GM23338 (cell line): ENCODE measurements at regions not wholly inside any gene's neighbourhood (a gene's known extent, or its start where the extent isn't known, plus 50 kb on each side); places are given as distances from the start of the nearest gene placed in this dataset.

Experiments
- ATAC-seq: fragments of 200-7000 bp; cut with Tn5 transposase; 3 replicates; pipeline ENCODE4 v1.9.1; 2020
- DNase-seq: peaks from one replicate; pipeline ENCODE4 v3.0.0-alpha.2; 2015; ENCODE audit warnings: low spot score
- H2AFZ ChIP-seq: fragments of 200-600 bp; sonication (generic); 2 replicates; pipeline ENCODE4 v1.8.0; 2016; ENCODE audit warnings: antibody characterized with exemption, mild to moderate bottlenecking, moderate library complexity
- H3F3A ChIP-seq: fragments of 200-600 bp; sonication (generic); replicated peaks from 2 replicates; pipeline ENCODE4 v1.8.0; 2017; ENCODE audit warnings: antibody characterized with exemption, mixed run types, low read depth
- H3K27ac ChIP-seq: fragments of 200-600 bp; sonication (generic); 2 replicates; pipeline ENCODE4 v1.6.1; 2016; ENCODE audit warnings: low read depth
- H3K27me3 ChIP-seq: fragments of 200-600 bp; sonication (generic); 2 replicates; pipeline ENCODE4 v1.8.0; 2016; ENCODE audit warnings: mild to moderate bottlenecking, mixed run types, moderate library complexity; ENCODE audit not compliant: insufficient read depth
- H3K36me3 ChIP-seq: fragments of 200-600 bp; sonication (generic); 2 replicates; pipeline ENCODE4 v1.8.0; 2016; ENCODE audit warnings: mild to moderate bottlenecking; ENCODE audit not compliant: insufficient read depth
- H3K4me1 ChIP-seq: fragments of 200-600 bp; sonication (generic); 2 replicates; pipeline ENCODE4 v1.8.0; 2016; ENCODE audit warnings: mild to moderate bottlenecking, moderate library complexity; ENCODE audit not compliant: insufficient read depth
- H3K4me2 ChIP-seq: fragments of 200-600 bp; sonication (generic); 2 replicates; pipeline ENCODE4 v1.7.1; 2017; ENCODE audit warnings: mixed run types
- H3K4me3 ChIP-seq: fragments of 200-600 bp; sonication (generic); 2 replicates; pipeline ENCODE4 v1.6.1; 2016; ENCODE audit warnings: mixed run types
- H3K79me2 ChIP-seq: fragments of 200-600 bp; sonication (generic); replicated peaks from 2 replicates; pipeline ENCODE4 v1.8.0; 2017; ENCODE audit warnings: mild to moderate bottlenecking; ENCODE audit not compliant: insufficient read depth
- H3K9me2 ChIP-seq: fragments of 200-600 bp; sonication (generic); 2 replicates; pipeline ENCODE4 v1.8.0; 2017; ENCODE audit not compliant: insufficient read depth
- H4K20me1 ChIP-seq: fragments of 200-600 bp; sonication (generic); replicated peaks from 2 replicates; pipeline ENCODE4 v1.8.0; 2017; ENCODE audit warnings: mild to moderate bottlenecking; ENCODE audit not compliant: insufficient read depth
- H3K27ac Mint-ChIP-seq: 2 replicates; pipeline ENCODE4 v1.8.0; 2020; ENCODE audit warnings: inconsistent platforms, mild to moderate bottlenecking, moderate library complexity, mixed read lengths
- H3K27me3 Mint-ChIP-seq: 3 replicates; pipeline ENCODE4 v1.8.0; 2022; ENCODE audit warnings: low read depth, mild to moderate bottlenecking, moderate library complexity, mixed read lengths, inconsistent platforms; ENCODE audit not compliant: insufficient read depth, poor library complexity
- H3K36me3 Mint-ChIP-seq: 3 replicates; pipeline ENCODE4 v1.8.0; 2021; ENCODE audit warnings: low read depth, mild to moderate bottlenecking, inconsistent platforms, moderate library complexity, mixed read lengths
- H3K4me1 Mint-ChIP-seq: 3 replicates; pipeline ENCODE4 v1.8.0; 2020; ENCODE audit warnings: mild to moderate bottlenecking, inconsistent platforms, mixed read lengths
- H3K4me3 Mint-ChIP-seq: 3 replicates; pipeline ENCODE4 v1.8.0; 2021; ENCODE audit warnings: moderate library complexity, mild to moderate bottlenecking, inconsistent platforms, mixed read lengths
- H3K9me3 Mint-ChIP-seq: 3 replicates; pipeline ENCODE4 v1.8.0; 2020; ENCODE audit warnings: moderate library complexity, mild to moderate bottlenecking, inconsistent platforms, mixed read lengths
- CREB1 ChIP-seq: fragments of 250-450 bp; sonication (Bioruptor Pico); IDR thresholded peaks from 2 replicates; pipeline ENCODE4 v1.5.0; 2020; ENCODE audit warnings: low read depth, mild to moderate bottlenecking, moderate library complexity
- ETS1 ChIP-seq: IDR thresholded peaks from 2 replicates; pipeline ENCODE4 v1.6.1; 2016; ENCODE audit warnings: antibody characterized with exemption
- EZH2 ChIP-seq: fragments of 200-600 bp; sonication (generic); IDR thresholded peaks from one replicate; pipeline ENCODE4 v1.8.0; 2017; ENCODE audit warnings: antibody characterized with exemption, mild to moderate bottlenecking, low read depth; ENCODE audit not compliant: unreplicated experiment
- EZH2phosphoT487 ChIP-seq: fragments of 200-600 bp; sonication (generic); IDR thresholded peaks from one replicate; pipeline ENCODE4 v1.8.1; 2018; ENCODE audit warnings: antibody characterized with exemption; ENCODE audit not compliant: unreplicated experiment
- JUNB ChIP-seq: IDR thresholded peaks from one replicate; pipeline ENCODE4 v1.6.1; 2016; ENCODE audit warnings: antibody characterized with exemption; ENCODE audit not compliant: unreplicated experiment
- NANOG ChIP-seq: IDR thresholded peaks from 2 replicates; pipeline ENCODE4 v1.6.1; 2016; ENCODE audit warnings: antibody characterized with exemption, borderline replicate concordance
- POLR2AphosphoS5 ChIP-seq: IDR thresholded peaks from 2 replicates; pipeline ENCODE4 v1.6.1; 2016; ENCODE audit warnings: antibody characterized with exemption, low read depth
- REST ChIP-seq: IDR thresholded peaks from one replicate; pipeline ENCODE4 v1.6.1; 2018; ENCODE audit warnings: antibody characterized with exemption; ENCODE audit not compliant: unreplicated experiment
- STAT1 ChIP-seq: IDR thresholded peaks from one replicate; pipeline ENCODE4 v1.6.1; 2016; ENCODE audit warnings: antibody characterized with exemption; ENCODE audit not compliant: unreplicated experiment
- ZNF114 ChIP-seq: fragments of 250-450 bp; sonication (Bioruptor Pico); IDR thresholded peaks from 2 replicates; pipeline ENCODE4 v1.5.0; 2020; ENCODE audit warnings: mild to moderate bottlenecking, moderate library complexity
- ZNF331 ChIP-seq: fragments of 250-450 bp; sonication (Bioruptor Pico); IDR thresholded peaks from 2 replicates; pipeline ENCODE4 v1.5.0; 2020; ENCODE audit warnings: low read depth, mild to moderate bottlenecking, moderate library complexity
- ZNF462 ChIP-seq: fragments of 250-450 bp; sonication (Bioruptor Pico); IDR thresholded peaks from 2 replicates; pipeline ENCODE4 v1.5.0; 2020; ENCODE audit warnings: mild to moderate bottlenecking, moderate library complexity

GRCh38 chr2:5569256-5569655 lies 122.9 kb upstream of the SOX11 start:
- Mint-ChIP-seq H3K9me3 (peaks cover 76% of the 10 kb centered on the region), H3K4me3 (no peak overlapping the region), H3K27ac (no peak overlapping the region), H3K27me3 (no peaks in the 10 kb centered on the region), H3K4me1 (no peaks in the 10 kb centered on the region; the same call in 2 of the 3 replicates), H3K36me3 (peaks cover 3% of the 10 kb centered on the region; the same call in 1 of the 3 replicates)
- no peaks in the 10 kb centered on the region for H3K36me3 ChIP-seq
- no peaks in the 10 kb centered on the region for H4K20me1 ChIP-seq
- H3K9me2 ChIP-seq = no peaks in the 10 kb centered on the region
- DNase-seq (no peak), ATAC-seq (no peak)
- H3F3A ChIP-seq = no peaks in the 10 kb centered on the region
- H3K27me3 ChIP-seq = no peaks in the 10 kb centered on the region
- H3K4me1 ChIP-seq = no peaks in the 10 kb centered on the region
- TF ChIP-seq ZNF331 (no peak), ETS1 (no peak), REST (no peak), ZNF462 (CRISPR knock-in tag) (no peak), JUNB (no peak), NANOG (no peak), CREB1 (CRISPR knock-in tag) (no peak), EZH2phosphoT487 (no peak), EZH2 (no peak), ZNF114 (CRISPR knock-in tag) (no peak), STAT1 (no peak), POLR2AphosphoS5 (no peak)
- H3K4me3 ChIP-seq = no peak overlapping the region
- no peak overlapping the region for H3K4me2 ChIP-seq
- no peak overlapping the region for H3K27ac ChIP-seq
- H2AFZ ChIP-seq = no peak overlapping the region
- H3K79me2 ChIP-seq = no peaks in the 10 kb centered on the region
